ENCODE measurements at regions not wholly inside any gene's neighbourhood (a gene's known extent, or its start where the extent isn't known, plus 50 kb on each side); places are given as distances from the start of the nearest gene placed in this dataset.

- no peak overlapping the region for H3K4me2 ChIP-seq (ENCODE audit: insufficient read depth in 1 of 2, low read depth in 2 of 2, low read length in 2 of 2)
- TF ChIP-seq NRF1 (IDR thresholded peaks at IDR 0.05; ENCODE audit: low read depth, low read length) = no peak
These were observed 136.6 kb upstream of the LRRN1 start for GRCh38 chr3:3662610-3663009.

More at GRCh38 chr3:3662610-3663009, 136.6 kb upstream of the LRRN1 start:
- H4K5ac ChIP-seq (ENCODE audit: insufficient read length, low read depth, low read length) = no peak overlapping the region
- no peak overlapping the region for H2AK5ac ChIP-seq (ENCODE audit: low read depth, low read length)
- FAIRE-seq = no peak
- H3K4ac ChIP-seq (replicated peaks; ENCODE audit: insufficient read length, low read depth, low read length) = no peak overlapping the region
- H4K8ac ChIP-seq (ENCODE audit: extremely low read depth, insufficient read depth, low read length) = no peak overlapping the region
- ChIA-PET POLR2A (ENCODE audit: partially characterized antibody) (no interaction called here), CTCF (ENCODE audit: partially characterized antibody) (interaction anchor here (0.9 kb wide), 1 partner anchor 13 kb away, joined by 3 read pairs; no protein-coding TSS in a partner anchor)
- H3K27ac ChIP-seq (ENCODE audit: low read depth, low read length) = no peak overlapping the region
- peaks cover 0 to 5% (median 0%) of the 10 kb centered on the region in 4 experiments; a peak in 1 of 7 replicates for H3K4me1 ChIP-seq (replicated peaks in 1 of 4; ENCODE audit: control insufficient read depth in 3 of 4, insufficient read depth in 4 of 4, low read length in 3 of 4)
- H3K9ac ChIP-seq (replicated peaks in 1 of 4; ENCODE audit: extremely low read depth in 1 of 4, low read depth in 3 of 4, low read length in 3 of 4) = no peak overlapping the region
- no peaks in the 10 kb centered on the region for H4K20me1 ChIP-seq (replicated peaks in 1 of 2; ENCODE audit: control insufficient read depth in 1 of 2, insufficient read depth in 2 of 2, low read length in 2 of 2)
- WGBS, 2 experiments (ENCODE audit: extremely low coverage in 1 of 2, insufficient coverage in 1 of 2, insufficient read length in 1 of 2, insufficient replicate concordance in 2 of 2, low coverage in 1 of 2, low lambda C conversion rate in 2 of 2, missing lambda C conversion rate in 1 of 2) = 85 to 100% methylated on average over 1 to 4 of the region's 4 CpGs
- H3K4me3 ChIP-seq (ENCODE audit: extremely low read depth in 1 of 4, insufficient read depth in 2 of 4, low read depth in 3 of 4, low read length in 4 of 4) = no peak overlapping the region
- H3K56ac ChIP-seq (replicated peaks; ENCODE audit: insufficient read length, low read depth, low read length) = no peak overlapping the region
- DNase-seq (ENCODE audit: low read depth in 1 of 2, low spot score in 2 of 2) = no peak
- H2BK5ac ChIP-seq (ENCODE audit: low read depth, low read length) = no peak overlapping the region
- H4K91ac ChIP-seq (replicated peaks; ENCODE audit: insufficient read length, low read length) = no peak overlapping the region
- H2BK120ac ChIP-seq (replicated peaks; ENCODE audit: low read depth, low read length) = no peak overlapping the region
- no peak overlapping the region for H2AFZ ChIP-seq (ENCODE audit: low read length)
- H3K23me2 ChIP-seq (ENCODE audit: low read depth, low read length) = no peaks in the 10 kb centered on the region; the same call in 1 of the 2 replicates
- no peak overlapping the region for H3K23ac ChIP-seq (ENCODE audit: insufficient read length)
- H3K79me2 ChIP-seq (ENCODE audit: control insufficient read depth in 1 of 2, insufficient read depth in 2 of 2, low read length in 2 of 2) = no peaks in the 10 kb centered on the region
- no peak overlapping the region for H2BK12ac ChIP-seq (ENCODE audit: low read depth, low read length)
- H3K9me3 ChIP-seq (ENCODE audit: insufficient read depth in 2 of 2, low read depth in 1 of 2, low read length in 1 of 2) = no peaks in the 10 kb centered on the region
- no peak overlapping the region for H3K18ac ChIP-seq (ENCODE audit: extremely low read depth, low read length)
- H3K36me3 ChIP-seq (ENCODE audit: control insufficient read depth in 2 of 4, insufficient read depth in 4 of 4, low read length in 3 of 4) = no peaks in the 10 kb centered on the region
- no peak overlapping the region for H2BK15ac ChIP-seq (ENCODE audit: low read length)
- no peaks in the 10 kb centered on the region for H3K79me1 ChIP-seq (ENCODE audit: low read depth, low read length)
- no peak overlapping the region for H3K14ac ChIP-seq (ENCODE audit: insufficient read length)
- no peak overlapping the region for H2BK20ac ChIP-seq (ENCODE audit: low read length)
- H3K27me3 ChIP-seq (replicated peaks in 1 of 4; ENCODE audit: control insufficient read depth in 3 of 4, extremely low read depth in 1 of 4, insufficient read depth in 3 of 4, low read length in 3 of 4) = no peaks in the 10 kb centered on the region

Measured in H1 (cell line).